MV-4-11 (cell line): ENCODE measurements at regions not wholly inside any gene's neighbourhood (a gene's known extent, or its start where the extent isn't known, plus 50 kb on each side); places are given as distances from the start of the nearest gene placed in this dataset.

Experiments used
- DNase-seq: peaks from one replicate; lab custom pipeline; 2025; lab: John Stamatoyannopoulos, UW

GRCh38 chr3:77868725-77869124 lies 828.8 kb downstream of the ROBO2 start:
- DNase-seq = no peak

- DNase-seq = no peak
These were observed 829.5 kb downstream of the ROBO2 start for GRCh38 chr3:77869423-77869822.

- DNase-seq = no peak
These were observed 831.5 kb downstream of the ROBO2 start for GRCh38 chr3:77871436-77871835.

- no peak for DNase-seq
These were observed 833.7 kb downstream of the ROBO2 start for GRCh38 chr3:77873598-77873997.

GRCh38 chr3:77885381-77885780 lies 845.5 kb downstream of the ROBO2 start:
- no peak for DNase-seq

GRCh38 chr3:77887611-77888010 lies 847.7 kb downstream of the ROBO2 start:
- no peak for DNase-seq

- no peak for DNase-seq
These were observed 849.7 kb downstream of the ROBO2 start for GRCh38 chr3:77889616-77890015.

GRCh38 chr3:77898621-77899020 lies 858.7 kb downstream of the ROBO2 start:
- DNase-seq = no peak

- no peak for DNase-seq
These were observed 862.8 kb downstream of the ROBO2 start for GRCh38 chr3:77902675-77903074.

GRCh38 chr3:77906102-77906709 lies 866.3 kb downstream of the ROBO2 start:
- no peak for DNase-seq

GRCh38 chr3:77913524-77914174 lies 873.8 kb downstream of the ROBO2 start:
- no peak for DNase-seq

- DNase-seq = no peak
These were observed 875.4 kb downstream of the ROBO2 start for GRCh38 chr3:77915336-77915735.

GRCh38 chr3:77917225-77917624 lies 877.3 kb downstream of the ROBO2 start:
- no peak for DNase-seq

- DNase-seq = no peak
These were observed 879.3 kb downstream of the ROBO2 start for GRCh38 chr3:77919244-77919643.

- no peak for DNase-seq
These were observed 891.5 kb downstream of the ROBO2 start for GRCh38 chr3:77931255-77932009.

- DNase-seq = no peak
These were observed 893.0 kb downstream of the ROBO2 start for GRCh38 chr3:77932926-77933325.

GRCh38 chr3:77933926-77934325 lies 894.0 kb downstream of the ROBO2 start:
- DNase-seq = no peak

GRCh38 chr3:77935418-77935817 lies 895.5 kb downstream of the ROBO2 start:
- DNase-seq = no peak

- DNase-seq = no peak
These were observed 899.8 kb downstream of the ROBO2 start for GRCh38 chr3:77939726-77940125.

- no peak for DNase-seq
These were observed 903.7 kb downstream of the ROBO2 start for GRCh38 chr3:77943598-77943997.

- DNase-seq = no peak
These were observed 905.4 kb downstream of the ROBO2 start for GRCh38 chr3:77945320-77945719.

GRCh38 chr3:77947671-77948070 lies 907.8 kb downstream of the ROBO2 start:
- no peak for DNase-seq

- no peak for DNase-seq
These were observed 927.7 kb downstream of the ROBO2 start for GRCh38 chr3:77967621-77968020.
